Activated gamma-delta T cell treated with Interleukin-2 at 50 U/mL for 16 hours (primary cell): ENCODE measurements at regions not wholly inside any gene's neighbourhood (a gene's known extent, or its start where the extent isn't known, plus 50 kb on each side); places are given as distances from the start of the nearest gene placed in this dataset.

Experiments used
- DNase-seq: peaks from one replicate; pipeline ENCODE4 v3.0.0-alpha.2; 2020

- no peak for DNase-seq
Measured at GRCh38 chr13:80126389-80127068, 214.4 kb downstream of the SPRY2 start.

DNA sequence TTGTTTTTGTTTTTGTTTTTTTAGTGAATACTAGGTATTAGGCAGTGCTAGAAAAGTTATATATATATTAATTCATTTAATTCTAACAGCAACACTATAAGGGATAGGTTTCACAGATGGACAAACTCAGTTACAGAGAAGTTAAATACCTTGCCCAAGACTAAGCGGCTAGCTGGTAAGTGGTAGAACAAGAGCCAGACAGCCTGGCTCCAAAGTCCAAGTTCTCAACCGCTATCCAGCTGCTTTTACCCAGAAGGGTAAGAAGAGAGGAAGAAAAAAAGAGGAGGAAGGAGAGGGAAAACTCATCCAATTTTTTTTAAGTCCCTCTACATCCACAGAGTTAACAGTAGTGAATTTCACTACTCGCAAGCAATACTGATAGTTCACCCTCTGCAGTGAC, 217.0 kb downstream of the SPRY2 start:
- no peak for DNase-seq

GRCh38 chr13:80121038-80121437, 219.9 kb downstream of the SPRY2 start:
- DNase-seq, result no peak

- no peak for DNase-seq
Measured at GRCh38 chr13:80118506-80118905, 222.4 kb downstream of the SPRY2 start.

- no peak for DNase-seq
Measured at GRCh38 chr13:80118099-80118498, 222.8 kb downstream of the SPRY2 start.

DNA sequence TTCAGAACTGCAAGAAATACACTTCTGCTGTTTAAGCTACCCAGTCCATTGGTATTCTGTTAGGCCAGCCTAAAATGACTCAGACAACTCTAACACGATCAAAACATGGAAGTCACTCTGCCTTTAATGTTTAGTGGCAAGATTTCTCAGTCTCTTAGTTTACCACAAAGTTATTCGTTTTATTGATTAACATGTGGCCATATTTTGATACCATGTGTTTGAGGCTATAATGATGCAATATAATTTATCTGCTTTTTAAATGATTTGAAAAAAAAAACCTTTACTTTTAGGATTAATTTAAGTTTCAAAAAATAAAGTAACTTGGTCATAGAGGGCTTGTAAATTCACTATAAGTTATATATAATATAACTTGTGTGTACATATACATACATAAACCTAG, 223.4 kb downstream of the SPRY2 start:
- no peak for DNase-seq

GRCh38 chr13:80116107-80116506, 224.8 kb downstream of the SPRY2 start:
- no peak for DNase-seq

- DNase-seq, result no peak
Measured at GRCh38 chr13:80115616-80116015, 225.3 kb downstream of the SPRY2 start.

- no peak for DNase-seq
Measured at GRCh38 chr13:80113714-80114454, 227.0 kb downstream of the SPRY2 start.

- no peak for DNase-seq
Measured at GRCh38 chr13:80109303-80109702, 231.6 kb downstream of the SPRY2 start.

- DNase-seq, result no peak
Measured at GRCh38 chr13:80105350-80105749, 235.6 kb downstream of the SPRY2 start.

DNA sequence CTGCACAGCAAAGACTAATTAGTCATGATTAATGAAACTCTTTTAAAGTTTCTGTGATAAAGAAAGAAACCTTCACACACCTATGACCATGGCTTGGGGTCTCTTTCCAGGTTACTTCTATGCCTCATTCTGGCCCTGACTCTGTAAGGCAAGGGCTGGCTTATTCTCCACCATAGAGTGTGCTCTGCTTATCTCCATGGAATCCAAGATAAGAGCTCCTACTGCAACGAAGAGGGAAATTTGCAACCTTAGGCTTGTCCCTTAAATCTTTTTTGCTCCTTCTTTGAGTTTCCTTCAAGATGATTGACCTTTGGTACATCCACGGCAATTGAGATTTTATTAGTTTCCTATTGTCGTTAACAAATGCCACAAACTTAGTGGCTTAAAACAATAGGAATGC, 239.9 kb downstream of the SPRY2 start:
- DNase-seq, result no peak

- DNase-seq, result no peak
Measured at GRCh38 chr13:80100636-80101035, 240.3 kb downstream of the SPRY2 start.

- DNase-seq, result no peak
Measured at GRCh38 chr13:80097561-80097960, 243.4 kb downstream of the SPRY2 start.

GRCh38 chr13:80096383-80096782, 244.5 kb downstream of the SPRY2 start:
- no peak for DNase-seq

GRCh38 chr13:80094526-80094925, 246.4 kb downstream of the SPRY2 start:
- no peak for DNase-seq

- DNase-seq, result no peak
Measured at GRCh38 chr13:80093888-80094287, 247.0 kb downstream of the SPRY2 start.

- DNase-seq, result no peak
Measured at GRCh38 chr13:80086304-80086721, 254.6 kb downstream of the SPRY2 start.

DNA sequence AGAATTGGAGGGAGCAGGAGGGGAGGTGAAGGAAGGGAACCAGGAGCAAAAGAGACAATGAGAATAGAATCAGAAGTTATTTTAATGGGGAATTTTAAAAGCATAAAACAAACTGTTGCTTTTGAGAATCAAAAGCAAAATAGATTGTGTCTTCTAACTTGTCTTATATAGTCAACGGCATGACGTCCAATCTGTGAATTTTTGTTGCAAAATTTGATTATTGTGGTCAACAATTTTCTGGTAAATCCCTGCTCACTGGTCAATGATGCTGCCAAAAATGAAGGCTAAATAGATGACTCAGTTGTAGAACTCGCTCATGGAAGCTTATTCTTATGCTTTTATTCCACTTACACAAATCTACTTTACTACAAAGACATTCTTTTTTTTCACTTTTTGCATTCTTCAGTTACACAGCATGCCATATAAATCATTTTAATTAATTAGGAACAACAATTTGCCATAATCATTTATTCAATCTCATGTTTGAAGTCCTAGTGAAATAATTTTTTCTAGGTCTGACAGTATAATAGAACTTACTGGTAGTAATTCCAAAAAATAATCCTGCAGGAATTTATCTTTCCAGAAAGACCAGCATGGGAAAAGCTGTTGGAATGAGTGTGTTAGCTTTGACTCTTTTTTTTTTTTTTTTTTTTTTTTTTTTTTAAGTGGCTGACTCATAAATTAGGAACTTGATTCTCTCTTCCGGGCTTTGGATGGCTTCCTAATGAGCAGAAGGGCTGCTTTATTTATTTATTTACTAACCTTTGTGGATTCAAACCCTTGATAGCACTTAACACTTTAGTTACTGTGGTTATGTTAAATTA, 256.9 kb downstream of the SPRY2 start:
- DNase-seq, result no peak

DNA sequence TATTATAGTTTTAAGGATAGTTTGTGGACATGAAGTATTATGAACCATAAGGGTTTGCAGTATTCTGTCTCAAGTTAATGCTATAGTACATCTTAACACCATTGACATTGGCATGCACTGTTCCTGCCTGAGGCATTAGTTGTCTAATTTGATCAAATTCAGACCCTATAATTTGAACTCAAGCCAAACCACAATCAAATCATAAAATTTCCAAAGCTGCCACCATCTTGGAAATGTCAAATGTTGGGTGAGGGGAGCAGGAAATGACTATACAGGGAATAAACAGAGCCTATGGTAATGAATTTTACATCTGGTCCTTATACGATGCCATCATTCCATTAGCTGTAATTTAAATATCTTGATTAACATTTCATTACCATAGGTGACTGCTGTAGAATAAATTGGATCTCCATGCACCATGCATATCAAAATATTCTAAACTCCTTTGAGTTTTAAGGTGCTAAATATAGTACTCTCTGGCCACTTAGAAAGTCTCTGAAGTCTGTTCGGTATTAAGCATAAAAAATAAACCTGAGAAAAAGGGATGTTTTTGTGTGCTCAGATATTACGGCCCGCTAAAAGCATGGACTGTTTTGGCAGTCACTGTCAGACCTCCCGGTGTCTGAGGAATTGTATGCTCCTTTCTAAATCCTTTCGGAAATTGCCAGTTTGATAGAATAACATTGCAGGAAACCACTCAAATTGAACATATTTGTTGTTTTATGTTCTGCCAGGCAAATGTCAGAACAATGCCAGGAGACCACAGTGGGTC, 257.7 kb downstream of the SPRY2 start:
- no peak for DNase-seq

GRCh38 chr13:80082396-80083080, 258.4 kb downstream of the SPRY2 start:
- no peak for DNase-seq

DNA sequence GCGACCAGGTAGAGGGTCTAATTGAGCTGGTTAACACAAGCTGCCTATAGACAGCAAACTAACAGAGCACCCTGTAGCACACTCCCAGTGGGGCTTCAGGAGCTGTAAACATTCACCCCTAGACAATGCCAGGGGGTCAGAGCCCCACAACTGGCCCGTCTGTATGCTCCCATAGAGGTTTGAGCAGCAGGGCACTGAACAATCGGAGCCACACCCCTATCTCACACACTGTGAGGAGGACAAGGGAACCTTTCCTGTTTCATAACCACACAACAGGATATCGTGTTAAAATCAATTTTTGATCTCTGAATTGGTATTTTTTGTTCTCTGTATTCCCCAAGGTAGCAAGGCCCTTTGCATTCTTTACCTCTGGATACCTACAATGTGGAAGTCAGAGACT, 266.1 kb downstream of the SPRY2 start:
- no peak for DNase-seq
